RWPE1 (cell line): ENCODE measurements at regions not wholly inside any gene's neighbourhood (a gene's known extent, or its start where the extent isn't known, plus 50 kb on each side); places are given as distances from the start of the nearest gene placed in this dataset.

Source experiments
- CTCF ChIA-PET: fragments of 350-600 bp; sonication (Branson Sonifier 250); formaldehyde crosslinking; extraction: SDS; loops from one replicate; lab custom pipeline; 2021; lab: Yijun Ruan, JAX
- POLR2A ChIA-PET: fragments of 400-600 bp; formaldehyde crosslinking; extraction: SDS; loops from one replicate; lab custom pipeline; 2020; ENCODE audit warnings: antibody characterized with exemption; ENCODE audit not compliant: low non-redundant PET; lab: Yijun Ruan, JAX
- DNase-seq: peaks from one replicate; pipeline ENCODE4 v3.0.0; 2012; ENCODE audit warnings: low spot score
- H3K27ac ChIP-seq: fragments of 450-650 bp; 2 replicates; pipeline ENCODE4 v1.5.1; 2017
- CTCF ChIP-seq: fragments of 450-650 bp; conservative IDR thresholded peaks from 2 replicates; pipeline ENCODE4 v1.5.1; 2017; ENCODE audit warnings: low read depth, mild to moderate bottlenecking

DNA sequence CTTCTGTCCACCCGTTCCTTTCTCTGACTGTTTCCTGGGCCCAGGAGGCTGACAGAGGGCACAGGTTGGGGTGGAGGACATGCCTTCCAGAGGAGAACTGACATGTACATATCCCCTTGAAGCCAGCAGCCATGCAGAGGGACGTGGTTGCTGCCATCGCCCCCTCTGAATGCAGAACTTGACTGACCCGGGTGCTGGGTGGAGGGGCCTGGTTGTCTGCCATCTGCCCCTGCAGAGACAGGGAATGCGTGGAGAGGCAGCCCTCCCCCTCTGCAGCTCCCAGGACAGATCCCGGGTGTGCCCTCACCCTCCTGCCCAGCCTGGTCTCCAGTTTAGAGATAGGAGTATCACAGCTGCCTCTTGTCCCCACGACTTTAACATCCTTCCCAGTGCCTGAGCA lies 383.0 kb upstream of the B3GAT1 start:
- POLR2A ChIA-PET, result no interaction called here
- DNase-seq, result no peak
- H3K27ac ChIP-seq, result no peak overlapping the region
- CTCF ChIA-PET, result interaction anchor here (0.6 kb wide), 1 partner anchor 38 kb away, joined by 3 read pairs; no protein-coding TSS in a partner anchor
- no peak for TF ChIP-seq CTCF

- TF ChIP-seq CTCF, result no peak
- ChIA-PET POLR2A (no interaction called here), CTCF (no interaction called here)
- DNase-seq, result no peak
- no peak overlapping the region for H3K27ac ChIP-seq
Observed at GRCh38 chr11:134794192-134794591, 382.1 kb upstream of the B3GAT1 start.

GRCh38 chr11:134792677-134793076 lies 380.6 kb upstream of the B3GAT1 start:
- ChIA-PET CTCF (interaction anchor here (1.1 kb wide), 1 partner anchor 13 kb away, joined by 4 read pairs; no protein-coding TSS in a partner anchor), POLR2A (no interaction called here)
- no peak overlapping the region for H3K27ac ChIP-seq
- TF ChIP-seq CTCF, result no peak
- no peak for DNase-seq

GRCh38 chr11:134792044-134792443 lies 380.0 kb upstream of the B3GAT1 start:
- H3K27ac ChIP-seq, result no peak overlapping the region
- POLR2A ChIA-PET, result no interaction called here

DNA sequence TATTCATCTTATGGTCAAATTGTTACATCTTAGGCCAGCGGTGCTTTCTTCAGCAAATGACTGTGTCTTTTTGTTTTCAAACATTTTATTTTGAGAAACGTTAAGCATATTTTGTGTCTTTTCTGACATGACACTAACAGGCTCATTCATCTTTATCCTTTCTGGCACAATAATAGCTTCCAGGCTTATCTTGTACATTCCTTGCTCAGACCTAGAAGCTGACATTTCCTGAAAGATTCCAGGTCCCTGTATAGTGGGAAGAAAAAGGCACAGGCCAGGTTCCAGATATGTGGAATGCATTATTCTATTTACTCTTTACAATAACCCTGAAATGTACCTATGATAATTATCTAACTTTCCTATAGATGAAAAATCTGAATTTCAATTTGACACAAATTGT lies 379.1 kb upstream of the B3GAT1 start:
- ChIA-PET POLR2A (no interaction called here), CTCF (no interaction called here)
- no peak for DNase-seq
- H3K27ac ChIP-seq, result no peak overlapping the region
- no peak for TF ChIP-seq CTCF

More at GRCh38 chr11:134792044-134792443, 380.0 kb upstream of the B3GAT1 start:
- TF ChIP-seq CTCF, result no peak
- no peak for DNase-seq
- CTCF ChIA-PET, result interaction anchor here (1.1 kb wide), 1 partner anchor 14 kb away, joined by 4 read pairs; no protein-coding TSS in a partner anchor

GRCh38 chr11:134789104-134789503 lies 377.1 kb upstream of the B3GAT1 start:
- ChIA-PET POLR2A (no interaction called here), CTCF (interaction anchor here (0.7 kb wide), 1 partner anchor 79 kb away, joined by 4 read pairs; no protein-coding TSS in a partner anchor)
- no peak for TF ChIP-seq CTCF
- DNase-seq, result no peak
- H3K27ac ChIP-seq, result no peak overlapping the region
